Osteoblast (primary cell): ENCODE measurements at regions not wholly inside any gene's neighbourhood (a gene's known extent, or its start where the extent isn't known, plus 50 kb on each side); places are given as distances from the start of the nearest gene placed in this dataset.
A peak's percentile ranks its signal among the peaks of the same experiment; 100 is the strongest.

Experiments used
- DNase-seq: peaks from one replicate; pipeline ENCODE4 v3.0.0; 2011; ENCODE audit warnings: low spot score, mixed read lengths; ENCODE audit not compliant: insufficient read length; ENCODE audit errors: missing footprints
- H2AFZ ChIP-seq: 2 replicates; pipeline ENCODE4 v1.6.0; 2011; ENCODE audit warnings: mild to moderate bottlenecking, low read length
- H3K27ac ChIP-seq: 2 replicates; pipeline ENCODE4 v1.5.1; 2011; ENCODE audit warnings: mild to moderate bottlenecking, low read depth, low read length, moderate library complexity
- H3K27me3 ChIP-seq: 2 replicates; pipeline ENCODE4 v1.6.0; 2012; ENCODE audit warnings: mild to moderate bottlenecking, control low read depth, inconsistent platforms, low read length, moderate library complexity; ENCODE audit not compliant: insufficient read depth
- H3K36me3 ChIP-seq: 2 replicates; pipeline ENCODE4 v1.5.1; 2011; ENCODE audit warnings: mild to moderate bottlenecking, low read length, control low read depth, moderate library complexity; ENCODE audit not compliant: insufficient read depth
- H3K4me1 ChIP-seq: 2 replicates; pipeline ENCODE4 v1.5.1; 2011; ENCODE audit warnings: mild to moderate bottlenecking, low read length, control low read depth, moderate library complexity; ENCODE audit not compliant: insufficient read depth
- H3K4me2 ChIP-seq: 2 replicates; pipeline ENCODE4 v1.6.0; 2011; ENCODE audit warnings: mild to moderate bottlenecking, low read length; ENCODE audit not compliant: insufficient read depth
- H3K4me3 ChIP-seq: fragments of 200-600 bp; sonication (generic); 3 replicates; pipeline ENCODE4 v1.5.1; 2012; ENCODE audit warnings: mild to moderate bottlenecking, low read length, inconsistent platforms; ENCODE audit not compliant: insufficient read depth
- H3K79me2 ChIP-seq: 2 replicates; pipeline ENCODE4 v1.6.0; 2012; ENCODE audit warnings: mild to moderate bottlenecking, low read length, control low read depth, inconsistent platforms; ENCODE audit not compliant: insufficient read depth
- H3K9me3 ChIP-seq: 2 replicates; pipeline ENCODE4 v1.5.1; 2011; ENCODE audit warnings: low read depth, low read length, control low read depth
- H4K20me1 ChIP-seq: 2 replicates; pipeline ENCODE4 v1.6.0; 2012; ENCODE audit warnings: mild to moderate bottlenecking, low read length, control low read depth; ENCODE audit not compliant: insufficient read depth
- TF ChIP-seq, protein P1 (sequence below): IDR thresholded peaks from 2 replicates; pipeline ENCODE4 v1.5.1; 2011; ENCODE audit warnings: mild to moderate bottlenecking, low read depth, low read length, moderate library complexity; ENCODE audit errors: extremely low read depth

DNA sequence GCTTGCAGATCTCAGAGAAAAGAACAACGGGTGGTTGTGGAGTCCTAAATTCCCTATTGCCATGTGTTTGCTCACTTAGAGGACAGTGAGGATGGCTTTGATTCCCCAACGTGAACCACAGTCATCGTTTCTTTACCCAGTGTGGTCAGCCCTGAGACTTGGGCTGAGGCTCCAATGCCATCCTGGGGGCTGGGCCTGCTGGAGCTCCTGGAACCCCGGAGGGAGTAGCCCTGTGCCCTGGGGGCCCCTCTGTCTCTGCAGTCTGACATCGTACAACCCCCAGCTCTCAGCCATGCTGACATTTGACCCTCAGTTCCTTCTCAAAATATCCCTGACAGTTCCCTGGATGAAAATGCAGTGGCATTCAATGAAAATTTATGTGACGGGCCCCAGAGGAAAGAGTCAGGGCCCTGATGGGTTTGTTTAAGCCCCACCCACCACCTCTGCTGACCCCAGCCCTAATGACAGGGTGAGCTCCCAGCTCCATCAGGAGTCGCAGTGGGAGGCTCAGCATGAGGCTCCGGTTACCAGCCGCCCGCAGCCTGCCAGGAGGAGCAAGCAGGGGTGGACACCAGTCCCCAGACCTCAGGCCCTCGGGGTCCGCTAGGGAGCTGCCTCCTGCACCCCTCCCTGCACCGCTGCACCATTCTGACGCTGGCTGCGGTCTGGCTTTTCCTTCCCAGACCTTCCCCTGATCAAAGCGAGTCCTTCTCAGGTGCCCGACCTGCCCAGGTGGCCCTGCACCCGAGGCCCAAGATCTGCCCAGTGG, 120.9 kb downstream of the TWIST2 start:
- peaks cover 2% of the 10 kb centered on the region for H3K27me3 ChIP-seq
- peaks cover 8% of the 10 kb centered on the region for H3K4me1 ChIP-seq
- no peak overlapping the region for H3K4me2 ChIP-seq
- H3K27ac ChIP-seq = no peak overlapping the region
- no peak overlapping the region for H3K4me3 ChIP-seq
- H3K36me3 ChIP-seq = no peaks in the 10 kb centered on the region
- H4K20me1 ChIP-seq = no peaks in the 10 kb centered on the region
- TF ChIP-seq, protein P1, sequence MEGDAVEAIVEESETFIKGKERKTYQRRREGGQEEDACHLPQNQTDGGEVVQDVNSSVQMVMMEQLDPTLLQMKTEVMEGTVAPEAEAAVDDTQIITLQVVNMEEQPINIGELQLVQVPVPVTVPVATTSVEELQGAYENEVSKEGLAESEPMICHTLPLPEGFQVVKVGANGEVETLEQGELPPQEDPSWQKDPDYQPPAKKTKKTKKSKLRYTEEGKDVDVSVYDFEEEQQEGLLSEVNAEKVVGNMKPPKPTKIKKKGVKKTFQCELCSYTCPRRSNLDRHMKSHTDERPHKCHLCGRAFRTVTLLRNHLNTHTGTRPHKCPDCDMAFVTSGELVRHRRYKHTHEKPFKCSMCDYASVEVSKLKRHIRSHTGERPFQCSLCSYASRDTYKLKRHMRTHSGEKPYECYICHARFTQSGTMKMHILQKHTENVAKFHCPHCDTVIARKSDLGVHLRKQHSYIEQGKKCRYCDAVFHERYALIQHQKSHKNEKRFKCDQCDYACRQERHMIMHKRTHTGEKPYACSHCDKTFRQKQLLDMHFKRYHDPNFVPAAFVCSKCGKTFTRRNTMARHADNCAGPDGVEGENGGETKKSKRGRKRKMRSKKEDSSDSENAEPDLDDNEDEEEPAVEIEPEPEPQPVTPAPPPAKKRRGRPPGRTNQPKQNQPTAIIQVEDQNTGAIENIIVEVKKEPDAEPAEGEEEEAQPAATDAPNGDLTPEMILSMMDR = no peak
- H2AFZ ChIP-seq = no peak overlapping the region
- no peaks in the 10 kb centered on the region for H3K79me2 ChIP-seq
- peak; percentile 68 for DNase-seq
- H3K9me3 ChIP-seq = no peaks in the 10 kb centered on the region

DNA sequence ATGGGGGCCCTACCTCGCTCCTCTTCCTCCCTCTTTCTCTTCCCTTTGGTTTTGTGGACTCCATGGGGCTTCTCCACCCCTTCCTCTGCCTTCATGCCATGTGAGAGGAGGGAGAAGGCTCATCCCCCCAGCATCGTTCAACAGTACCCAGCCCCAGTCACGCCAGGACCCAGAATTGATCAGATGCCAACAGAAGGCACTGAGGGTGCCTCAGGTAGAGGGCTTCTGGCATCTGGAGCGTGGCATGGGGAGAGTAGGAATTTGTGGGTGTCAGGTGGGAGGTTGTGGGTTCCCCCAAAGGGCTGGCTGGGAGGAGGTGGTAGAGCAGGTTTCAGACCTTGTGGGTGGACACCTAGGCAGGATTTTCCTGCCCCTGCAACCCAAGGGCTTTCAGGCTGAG, 122.0 kb downstream of the TWIST2 start:
- H3K79me2 ChIP-seq = no peaks in the 10 kb centered on the region
- no peak overlapping the region for H2AFZ ChIP-seq
- H3K4me2 ChIP-seq = no peak overlapping the region
- H3K27me3 ChIP-seq = peaks cover 2% of the 10 kb centered on the region
- TF ChIP-seq, protein P1 = no peak
- no peak overlapping the region for H3K4me3 ChIP-seq
- no peak overlapping the region for H3K27ac ChIP-seq
- no peaks in the 10 kb centered on the region for H4K20me1 ChIP-seq
- no peaks in the 10 kb centered on the region for H3K36me3 ChIP-seq
- DNase-seq = peak; percentile 56
- H3K9me3 ChIP-seq = no peaks in the 10 kb centered on the region
- H3K4me1 ChIP-seq = peaks cover 18% of the 10 kb centered on the region

DNA sequence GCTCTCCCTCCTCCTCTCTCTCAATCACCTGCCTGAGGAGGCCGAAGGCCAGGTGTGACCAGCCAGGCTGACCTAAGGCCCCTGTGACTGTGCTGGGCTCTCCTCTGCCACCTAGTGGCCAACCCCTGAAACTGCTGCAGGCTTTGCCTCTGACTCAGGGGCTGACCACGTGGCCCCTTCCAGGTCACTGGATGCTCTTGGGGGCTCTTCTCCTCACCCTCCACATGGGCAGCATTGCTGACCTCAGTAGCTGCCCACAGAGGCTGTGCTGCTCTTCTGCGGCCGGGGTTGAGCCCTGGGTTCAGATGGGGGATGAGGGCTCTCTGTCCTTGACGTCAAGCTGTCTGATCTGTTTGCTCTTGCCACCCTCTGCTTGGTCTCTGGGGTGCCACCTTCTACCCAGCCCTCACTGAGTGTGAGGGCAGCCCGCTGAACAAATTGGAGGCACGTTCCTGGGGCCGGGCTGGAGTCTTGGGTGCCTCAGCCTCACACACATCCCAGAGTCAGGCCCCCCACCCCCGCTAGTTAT, 122.7 kb downstream of the TWIST2 start:
- no peak overlapping the region for H2AFZ ChIP-seq
- H3K4me2 ChIP-seq = no peak overlapping the region
- no peaks in the 10 kb centered on the region for H3K36me3 ChIP-seq
- no peaks in the 10 kb centered on the region for H4K20me1 ChIP-seq
- H3K79me2 ChIP-seq = no peaks in the 10 kb centered on the region
- no peak overlapping the region for H3K4me3 ChIP-seq
- H3K27ac ChIP-seq = no peak overlapping the region
- no peaks in the 10 kb centered on the region for H3K9me3 ChIP-seq
- peaks cover 21% of the 10 kb centered on the region for H3K4me1 ChIP-seq
- peaks cover 2% of the 10 kb centered on the region for H3K27me3 ChIP-seq
- TF ChIP-seq, protein P1 = peak; percentile 98
- peak; percentile 95 for DNase-seq

DNA sequence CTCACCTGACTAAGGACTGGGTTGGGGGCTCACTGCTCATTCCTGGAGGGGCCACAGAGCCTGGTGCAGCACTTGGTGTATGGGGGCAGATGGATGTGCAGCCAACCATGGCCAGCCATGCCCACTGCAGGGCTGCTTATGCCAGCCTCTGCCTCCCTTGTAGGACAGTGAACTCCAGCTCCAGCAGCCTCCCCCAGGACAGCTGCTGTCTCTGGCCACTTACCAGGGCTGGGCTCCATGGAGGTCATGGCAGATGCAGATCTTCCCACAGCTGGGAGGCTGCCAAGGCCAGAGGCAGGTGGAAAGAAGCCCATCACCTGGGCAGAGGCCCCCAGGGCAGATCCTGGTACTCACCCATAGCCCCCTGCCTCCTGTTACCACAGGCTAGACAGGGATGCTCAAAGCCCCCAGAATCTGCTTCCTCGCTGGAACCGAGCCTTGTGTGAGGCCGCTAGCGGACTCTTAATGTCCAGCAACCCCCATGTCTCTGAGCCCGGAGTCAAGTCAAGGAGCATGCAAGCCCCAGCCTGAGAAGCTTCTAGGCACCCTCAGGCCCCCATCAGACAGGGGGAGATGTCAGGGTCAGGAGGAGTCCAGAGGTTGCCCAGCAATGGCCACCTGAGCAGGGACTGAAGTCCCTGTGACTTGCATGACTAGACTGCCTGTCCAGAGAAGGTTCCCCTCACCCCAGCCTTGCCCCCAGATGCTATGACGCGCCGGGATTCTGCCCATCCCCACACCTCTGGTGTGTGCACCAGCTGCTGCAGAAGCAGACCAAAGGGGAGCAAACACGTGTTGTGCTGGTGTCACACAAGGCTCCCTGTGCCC, 123.6 kb downstream of the TWIST2 start:
- peaks cover 21% of the 10 kb centered on the region for H3K4me1 ChIP-seq
- no peak overlapping the region for H3K4me2 ChIP-seq
- H4K20me1 ChIP-seq = no peaks in the 10 kb centered on the region
- H3K9me3 ChIP-seq = no peaks in the 10 kb centered on the region
- DNase-seq = no peak
- no peak overlapping the region for H3K27ac ChIP-seq
- H2AFZ ChIP-seq = no peak overlapping the region
- TF ChIP-seq, protein P1 = no peak
- no peaks in the 10 kb centered on the region for H3K36me3 ChIP-seq
- no peak overlapping the region for H3K4me3 ChIP-seq
- no peaks in the 10 kb centered on the region for H3K79me2 ChIP-seq
- H3K27me3 ChIP-seq = peaks cover 2% of the 10 kb centered on the region
